ENCODE measurements at regions not wholly inside any gene's neighbourhood (a gene's known extent, or its start where the extent isn't known, plus 50 kb on each side); places are given as distances from the start of the nearest gene placed in this dataset.

GRCh38 chr11:111001081-111001430, 244.5 kb upstream of the POU2AF2 start:
- no peak for DNase-seq
- TF ChIP-seq POLR2A (IDR thresholded peaks at IDR 0.05) (no peak), CTCF (IDR thresholded peaks at IDR 0.05) (no peak)
- Histone ChIP-seq H3K27ac (no peak overlapping the region), H3K4me1 (no peaks in the 10 kb centered on the region), H3K27me3 (no peaks in the 10 kb centered on the region), H3K36me3 (no peaks in the 10 kb centered on the region), H3K4me3 (no peak overlapping the region), H3K9me3 (no peaks in the 10 kb centered on the region)

DNA sequence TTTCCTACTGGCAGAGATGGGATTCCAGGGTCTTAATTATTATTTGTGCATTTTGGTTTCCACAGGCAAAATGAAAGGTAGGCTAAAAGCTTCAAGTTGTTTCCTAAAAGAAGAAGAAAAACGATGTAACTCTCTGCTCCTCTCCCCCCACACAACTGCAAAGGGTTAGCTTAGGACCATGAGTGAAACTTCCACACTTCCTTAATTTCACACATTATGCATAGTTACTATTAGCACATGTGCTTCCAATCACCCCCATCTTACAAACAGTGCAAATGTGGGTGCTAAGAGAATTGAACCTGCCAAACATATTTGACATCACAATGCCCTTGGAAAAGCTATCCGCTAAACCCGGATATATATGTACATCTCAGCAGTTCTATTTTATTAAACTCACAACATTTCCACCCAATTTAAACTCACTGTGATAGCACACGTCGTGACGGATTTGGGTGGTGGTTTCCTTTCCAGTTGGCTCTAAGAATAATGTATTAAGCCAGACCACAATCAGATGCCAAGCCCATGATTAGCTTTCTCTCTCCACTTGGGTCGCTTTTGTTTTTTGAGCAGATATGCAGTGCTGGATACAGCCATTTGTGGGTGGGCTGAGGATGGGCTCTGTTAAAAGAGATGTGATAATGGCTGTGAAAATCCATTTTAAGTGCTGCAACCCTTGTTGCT, 245.0 kb upstream of the POU2AF2 start:
- H3K4me1 ChIP-seq, result no peaks in the 10 kb centered on the region
- no peaks in the 10 kb centered on the region for H3K36me3 ChIP-seq
- no peak overlapping the region for H3K27ac ChIP-seq
- no peaks in the 10 kb centered on the region for H3K9me3 ChIP-seq
- no peak overlapping the region for H3K4me3 ChIP-seq
- H3K27me3 ChIP-seq, result no peaks in the 10 kb centered on the region
- DNase-seq, result no peak
- TF ChIP-seq CTCF (IDR thresholded peaks at IDR 0.05) (no peak), POLR2A (IDR thresholded peaks at IDR 0.05) (no peak)

DNA sequence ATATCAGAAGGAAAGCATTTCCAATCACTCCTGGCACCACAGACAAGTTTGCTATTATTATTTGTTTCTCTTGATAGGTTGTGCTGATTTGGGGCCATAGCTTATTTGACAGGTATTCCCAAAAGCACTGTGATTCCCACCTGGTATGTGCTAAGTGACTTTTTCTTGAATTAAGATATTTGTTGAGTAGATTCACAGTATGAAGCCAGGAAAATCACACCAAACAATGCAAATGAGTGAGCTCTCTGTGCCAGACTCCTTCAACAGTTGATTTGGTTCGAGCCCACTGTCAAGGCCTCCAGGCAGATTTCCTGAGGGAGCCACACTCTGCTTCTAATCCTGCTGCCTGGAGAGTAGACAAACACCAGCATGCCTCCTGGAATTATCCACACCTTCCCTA, 253.0 kb upstream of the POU2AF2 start:
- Histone ChIP-seq H3K9me3 (no peaks in the 10 kb centered on the region), H3K27ac (peak overlapping the region in 1 of 4 donors; percentile 3), H3K4me1 (no peaks in the 10 kb centered on the region), H3K27me3 (no peaks in the 10 kb centered on the region), H3K4me3 (no peak overlapping the region), H3K36me3 (no peaks in the 10 kb centered on the region)
- no peak for TF ChIP-seq CTCF (IDR thresholded peaks at IDR 0.05)
- no peak for TF ChIP-seq POLR2A (IDR thresholded peaks at IDR 0.05)
- DNase-seq, result no peak

DNA sequence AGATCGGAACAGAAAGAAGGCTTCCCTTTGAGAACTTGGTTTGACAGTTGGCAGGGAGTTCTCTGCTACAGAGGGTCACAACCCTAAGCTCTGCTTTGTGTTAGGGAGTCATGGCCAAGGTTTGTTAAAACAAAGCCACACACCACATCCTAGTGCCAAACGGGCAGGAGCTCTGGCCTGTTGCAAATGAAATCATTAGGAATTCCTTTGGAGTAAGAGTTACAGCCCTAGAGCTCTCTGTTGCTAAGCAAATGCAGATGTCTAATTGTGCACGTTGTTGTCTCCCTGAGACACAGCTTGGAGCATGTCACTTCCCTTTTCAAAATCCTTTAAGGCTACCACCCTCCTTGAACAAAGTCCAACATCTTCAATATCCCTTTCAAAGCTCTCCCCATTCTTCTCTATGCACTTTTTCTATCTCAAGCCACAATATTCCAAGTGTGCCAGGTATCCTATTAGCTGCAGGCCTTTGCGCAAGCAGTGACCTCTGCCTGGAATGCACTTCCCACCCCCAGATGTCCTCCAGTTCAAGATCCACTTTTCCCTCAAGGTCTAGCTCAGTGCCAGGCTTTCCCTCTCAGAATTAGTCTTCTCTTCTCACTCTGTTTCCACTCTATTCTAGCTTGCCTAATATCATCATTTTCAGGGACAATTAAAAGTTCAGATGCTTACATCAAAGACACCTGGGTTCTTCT, 253.7 kb upstream of the POU2AF2 start:
- Histone ChIP-seq H3K4me3 (no peak overlapping the region), H3K36me3 (no peaks in the 10 kb centered on the region), H3K4me1 (no peaks in the 10 kb centered on the region), H3K27me3 (no peaks in the 10 kb centered on the region), H3K27ac (peak overlapping the region in 1 of 4 donors; percentile 43), H3K9me3 (no peaks in the 10 kb centered on the region)
- no peak for DNase-seq
- TF ChIP-seq POLR2A (IDR thresholded peaks at IDR 0.05) (no peak), CTCF (IDR thresholded peaks at IDR 0.05) (no peak)

DNA sequence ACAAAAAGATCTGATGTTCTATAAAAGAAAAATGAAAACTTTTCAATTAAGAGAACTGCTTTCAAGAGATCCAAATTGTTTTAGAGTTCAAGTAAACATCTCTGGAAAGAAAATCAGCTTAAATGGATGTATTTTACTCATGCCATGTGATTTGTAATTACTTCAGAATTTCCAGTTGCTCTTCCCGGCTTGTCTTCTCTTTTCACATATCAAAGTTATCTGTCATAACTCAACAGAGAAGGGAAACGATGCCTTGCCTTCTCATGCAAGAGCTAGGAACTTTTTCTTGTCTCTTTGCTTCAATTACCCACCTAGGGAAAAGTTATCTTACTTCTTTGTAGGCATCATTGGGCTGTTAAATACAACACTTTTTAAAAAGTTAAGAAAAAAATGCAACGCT, 255.2 kb upstream of the POU2AF2 start:
- Histone ChIP-seq H3K4me1 (no peaks in the 10 kb centered on the region), H3K9me3 (no peaks in the 10 kb centered on the region), H3K27me3 (no peaks in the 10 kb centered on the region), H3K27ac (no peak overlapping the region), H3K36me3 (no peaks in the 10 kb centered on the region), H3K4me3 (no peak overlapping the region)
- TF ChIP-seq CTCF (IDR thresholded peaks at IDR 0.05), result no peak
- TF ChIP-seq POLR2A (IDR thresholded peaks at IDR 0.05), result no peak
- DNase-seq, result no peak
